Hindlimb muscle (tissue), 1 donor: ENCODE measurements at regions not wholly inside any gene's neighbourhood (a gene's known extent, or its start where the extent isn't known, plus 50 kb on each side); places are given as distances from the start of the nearest gene placed in this dataset.

Experiments
- DNase-seq: peaks from one replicate; pipeline ENCODE4 v3.0.0-alpha.2; 2013

DNA sequence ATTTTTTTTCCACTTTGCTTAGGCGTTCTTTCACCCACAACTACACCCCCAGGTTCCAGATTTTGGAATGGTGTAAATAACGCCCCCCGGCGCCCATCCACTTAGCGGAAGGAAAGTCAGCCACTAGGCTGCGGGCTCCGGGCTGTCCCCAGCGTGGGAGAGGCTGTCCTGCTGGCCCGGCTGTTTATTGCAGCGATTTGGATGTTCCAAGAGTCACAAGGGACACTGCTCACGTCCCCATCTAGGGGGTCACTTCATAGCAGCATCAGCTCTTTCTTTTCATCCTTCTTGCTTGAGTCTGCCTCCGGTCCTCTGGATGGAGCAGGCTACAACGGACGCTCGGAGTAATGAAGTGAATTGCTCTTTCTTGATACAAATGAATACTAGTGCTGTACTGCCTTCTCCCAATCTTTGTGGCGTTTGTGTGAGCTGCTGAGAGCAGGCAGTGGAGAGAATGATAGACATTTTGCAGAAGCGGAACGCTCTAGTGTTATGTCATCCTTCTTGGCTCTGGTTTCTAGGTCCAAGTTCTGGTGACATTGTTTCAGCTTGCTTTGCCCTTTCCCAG, 50.7 kb upstream of the PAIP2B start:
- DNase-seq, result no peak

GRCh38 chr2:71277147-71277475, 50.2 kb upstream of the PAIP2B start:
- no peak for DNase-seq

- DNase-seq, result peak; percentile 83
Observed at GRCh38 chr2:71276311-71277146, 49.6 kb upstream of the PAIP2B start.
